ENCODE measurements at regions not wholly inside any gene's neighbourhood (a gene's known extent, or its start where the extent isn't known, plus 50 kb on each side); places are given as distances from the start of the nearest gene placed in this dataset.

DNA sequence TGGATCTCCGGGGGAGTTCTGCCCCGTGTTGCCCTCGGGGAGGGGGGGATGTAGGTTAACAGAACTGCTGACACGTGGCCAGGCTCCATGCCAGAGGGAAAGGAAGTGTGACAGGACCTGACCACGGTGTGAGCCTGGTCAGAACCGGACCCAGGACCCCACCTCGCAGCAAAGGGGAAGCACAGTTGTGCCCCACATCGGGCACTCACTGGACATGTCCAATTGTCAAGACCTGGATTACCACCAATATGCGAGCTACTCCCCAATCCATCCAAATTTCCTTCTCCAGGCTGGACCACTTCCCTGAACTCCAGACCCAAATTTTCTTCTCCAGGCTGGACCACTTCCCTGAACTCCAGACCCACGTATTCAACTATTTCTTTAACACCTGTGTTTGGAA is 78.8 kb upstream of the PIWIL1 start:
- no peaks in the 10 kb centered on the region for H3K4me1 ChIP-seq
- H3K9me3 ChIP-seq = no peaks in the 10 kb centered on the region; the same call in 2 of the 3 replicates
- WGBS (ENCODE audit: missing lambda C conversion rate) = 5% methylated on average over 10 of the region's 10 CpGs
- no peak overlapping the region for H3K4me3 ChIP-seq
- DNase-seq (ENCODE audit: low read depth in 1 of 2, low spot score in 1 of 2) = no peak
- ChIA-PET POLR2A (no interaction called here), CTCF (no interaction called here)
- no peak for ATAC-seq
- FAIRE-seq = no peak
- H3K27ac ChIP-seq = no peak overlapping the region
- TF ChIP-seq, protein P1, sequence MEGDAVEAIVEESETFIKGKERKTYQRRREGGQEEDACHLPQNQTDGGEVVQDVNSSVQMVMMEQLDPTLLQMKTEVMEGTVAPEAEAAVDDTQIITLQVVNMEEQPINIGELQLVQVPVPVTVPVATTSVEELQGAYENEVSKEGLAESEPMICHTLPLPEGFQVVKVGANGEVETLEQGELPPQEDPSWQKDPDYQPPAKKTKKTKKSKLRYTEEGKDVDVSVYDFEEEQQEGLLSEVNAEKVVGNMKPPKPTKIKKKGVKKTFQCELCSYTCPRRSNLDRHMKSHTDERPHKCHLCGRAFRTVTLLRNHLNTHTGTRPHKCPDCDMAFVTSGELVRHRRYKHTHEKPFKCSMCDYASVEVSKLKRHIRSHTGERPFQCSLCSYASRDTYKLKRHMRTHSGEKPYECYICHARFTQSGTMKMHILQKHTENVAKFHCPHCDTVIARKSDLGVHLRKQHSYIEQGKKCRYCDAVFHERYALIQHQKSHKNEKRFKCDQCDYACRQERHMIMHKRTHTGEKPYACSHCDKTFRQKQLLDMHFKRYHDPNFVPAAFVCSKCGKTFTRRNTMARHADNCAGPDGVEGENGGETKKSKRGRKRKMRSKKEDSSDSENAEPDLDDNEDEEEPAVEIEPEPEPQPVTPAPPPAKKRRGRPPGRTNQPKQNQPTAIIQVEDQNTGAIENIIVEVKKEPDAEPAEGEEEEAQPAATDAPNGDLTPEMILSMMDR (IDR thresholded peaks at IDR 0.05) = no peak
- TF ChIP-seq HOXB5 (CRISPR knock-in tag; IDR thresholded peaks at IDR 0.05) = no peak
- no peak overlapping the region for H3K4me2 ChIP-seq

DNA sequence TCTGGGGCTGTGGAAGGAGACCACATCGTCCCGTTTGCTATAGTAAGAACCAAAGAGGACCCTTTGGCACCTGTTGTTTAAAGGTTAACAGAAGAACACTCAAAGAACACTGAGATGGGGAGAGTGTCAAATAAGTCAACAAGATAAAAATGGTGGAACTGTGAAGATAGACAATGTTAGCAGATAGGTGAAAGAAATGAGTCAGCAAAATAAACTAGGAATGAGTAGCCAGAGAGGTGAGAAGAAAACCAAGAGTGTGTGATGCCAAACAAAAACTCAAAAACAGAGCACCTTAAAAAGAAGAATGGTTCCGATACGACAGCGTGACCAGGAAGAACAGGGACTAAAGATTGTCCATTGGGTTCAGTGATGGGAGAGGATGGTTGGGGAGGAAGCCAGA is 74.7 kb upstream of the PIWIL1 start:
- no peaks in the 10 kb centered on the region for H3K9me3 ChIP-seq
- ChIA-PET CTCF (no interaction called here), POLR2A (no interaction called here)
- H3K4me2 ChIP-seq = no peak overlapping the region
- 31% methylated on average over 5 of the region's 5 CpGs for WGBS (ENCODE audit: missing lambda C conversion rate)
- H3K4me3 ChIP-seq = no peak overlapping the region
- ATAC-seq = no peak
- no peak for FAIRE-seq
- H3K4me1 ChIP-seq = no peaks in the 10 kb centered on the region
- H3K27ac ChIP-seq = no peak overlapping the region
- TF ChIP-seq, protein P2, sequence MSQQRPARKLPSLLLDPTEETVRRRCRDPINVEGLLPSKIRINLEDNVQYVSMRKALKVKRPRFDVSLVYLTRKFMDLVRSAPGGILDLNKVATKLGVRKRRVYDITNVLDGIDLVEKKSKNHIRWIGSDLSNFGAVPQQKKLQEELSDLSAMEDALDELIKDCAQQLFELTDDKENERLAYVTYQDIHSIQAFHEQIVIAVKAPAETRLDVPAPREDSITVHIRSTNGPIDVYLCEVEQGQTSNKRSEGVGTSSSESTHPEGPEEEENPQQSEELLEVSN (IDR thresholded peaks at IDR 0.05; ENCODE audit: borderline replicate concordance, low read depth) = no peak
- TF ChIP-seq MAFK (IDR thresholded peaks at IDR 0.05; ENCODE audit: partially characterized antibody) (peak; percentile 69), FOSL2 (IDR thresholded peaks at IDR 0.05) (no peak), FOSL2 (CRISPR knock-in tag; IDR thresholded peaks at IDR 0.05) (no peak)
- DNase-seq (ENCODE audit: low read depth in 1 of 2, low spot score in 1 of 2) = no peak

DNA sequence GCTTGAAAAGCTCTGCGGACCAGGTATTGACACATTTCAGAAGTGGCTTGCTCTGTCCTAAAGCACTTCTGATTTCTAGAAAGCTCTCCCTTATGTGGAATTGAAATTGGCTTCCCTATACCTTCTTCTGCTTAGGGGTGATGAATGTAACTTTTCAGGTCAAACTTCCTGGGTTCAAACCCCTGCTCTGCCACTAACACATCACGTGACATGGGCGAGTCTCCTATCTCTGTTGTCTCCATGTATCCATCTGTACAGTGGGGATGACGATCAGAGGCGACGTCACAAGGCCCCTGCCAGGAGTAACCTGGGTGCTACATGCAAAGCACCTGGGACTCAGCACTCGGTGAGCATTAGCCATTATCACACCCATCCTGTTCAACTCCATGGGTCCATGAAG is 73.7 kb upstream of the PIWIL1 start:
- FAIRE-seq = no peak
- Histone ChIP-seq H3K9me3 (no peaks in the 10 kb centered on the region), H3K27ac (no peak overlapping the region), H3K4me1 (no peaks in the 10 kb centered on the region), H3K4me2 (no peak overlapping the region), H3K4me3 (no peak overlapping the region)
- ChIA-PET CTCF (no interaction called here), POLR2A (no interaction called here)
- no peak for DNase-seq (ENCODE audit: low read depth in 1 of 2, low spot score in 1 of 2)
- ATAC-seq = no peak
- TF ChIP-seq BHLHE40 (IDR thresholded peaks at IDR 0.05; ENCODE audit: low read depth, low read length) (no peak), HEYL (CRISPR knock-in tag; IDR thresholded peaks at IDR 0.05) (no peak), CBX8 (IDR thresholded peaks at IDR 0.05) (no peak), SREBF2 (IDR thresholded peaks at IDR 0.05) (no peak), ZNF302 (CRISPR knock-in tag; IDR thresholded peaks at IDR 0.05) (no peak), RARB (CRISPR knock-in tag; IDR thresholded peaks at IDR 0.05) (no peak), KDM5A (IDR thresholded peaks at IDR 0.05) (no peak), HDAC2 (IDR thresholded peaks at IDR 0.05) (no peak), FOSL2 (IDR thresholded peaks at IDR 0.05) (no peak), FOSL2 (CRISPR knock-in tag; IDR thresholded peaks at IDR 0.05) (no peak), PHF8 (IDR thresholded peaks at IDR 0.05; ENCODE audit: borderline replicate concordance, low read depth) (no peak), TP53 (CRISPR knock-in tag; IDR thresholded peaks at IDR 0.05) (no peak), FOXS1 (CRISPR knock-in tag; IDR thresholded peaks at IDR 0.05) (no peak)
- TF ChIP-seq, protein P3, sequence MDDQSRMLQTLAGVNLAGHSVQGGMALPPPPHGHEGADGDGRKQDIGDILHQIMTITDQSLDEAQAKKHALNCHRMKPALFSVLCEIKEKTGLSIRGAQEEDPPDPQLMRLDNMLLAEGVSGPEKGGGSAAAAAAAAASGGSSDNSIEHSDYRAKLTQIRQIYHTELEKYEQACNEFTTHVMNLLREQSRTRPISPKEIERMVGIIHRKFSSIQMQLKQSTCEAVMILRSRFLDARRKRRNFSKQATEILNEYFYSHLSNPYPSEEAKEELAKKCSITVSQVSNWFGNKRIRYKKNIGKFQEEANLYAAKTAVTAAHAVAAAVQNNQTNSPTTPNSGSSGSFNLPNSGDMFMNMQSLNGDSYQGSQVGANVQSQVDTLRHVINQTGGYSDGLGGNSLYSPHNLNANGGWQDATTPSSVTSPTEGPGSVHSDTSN (IDR thresholded peaks at IDR 0.05) = no peak
- TF ChIP-seq, protein P1 (IDR thresholded peaks at IDR 0.05) = no peak
- 33% methylated on average over 7 of the region's 7 CpGs for WGBS (ENCODE audit: missing lambda C conversion rate)
